ENCODE measurements at regions not wholly inside any gene's neighbourhood (a gene's known extent, or its start where the extent isn't known, plus 50 kb on each side); places are given as distances from the start of the nearest gene placed in this dataset.

DNA sequence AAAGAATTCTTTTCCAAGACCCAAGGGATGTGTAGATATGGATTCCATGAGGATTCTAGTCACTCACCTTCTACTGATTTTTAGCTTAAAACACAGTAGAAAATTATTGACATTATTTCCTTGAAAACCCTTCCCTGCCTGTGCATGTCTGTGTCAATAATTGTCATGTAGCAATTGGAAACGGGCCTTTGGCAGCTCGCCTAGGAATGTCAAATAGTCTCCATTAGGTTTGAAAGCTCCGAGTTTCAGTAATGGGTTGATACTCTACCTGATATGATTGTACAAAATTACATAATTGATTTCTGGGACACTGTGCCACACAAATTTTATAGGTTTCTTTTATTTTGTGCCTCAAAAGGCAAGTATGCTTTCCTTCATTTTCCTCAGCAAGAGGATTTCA, 515.2 kb upstream of the ARID1B start:
- DNase-seq = no peak
- H3K4me1 ChIP-seq (ENCODE audit: insufficient read depth) = no peaks in the 10 kb centered on the region
- WGBS, 2 experiments (ENCODE audit: low coverage in 1 of 2, low lambda C conversion rate in 2 of 2, missing lambda C conversion rate in 2 of 2) = 0 to 1% methylated on average over 3 of the region's 3 CpGs
- no peaks in the 10 kb centered on the region for H3K9me3 ChIP-seq (ENCODE audit: low read depth)
- H3K36me3 ChIP-seq (ENCODE audit: low read depth) = no peaks in the 10 kb centered on the region
- no peak overlapping the region for H3K4me3 ChIP-seq
- H3K9ac ChIP-seq = no peak overlapping the region
- no peaks in the 10 kb centered on the region for H3K79me2 ChIP-seq (ENCODE audit: insufficient read depth)
- no peak overlapping the region for H3K4me2 ChIP-seq (ENCODE audit: unreplicated experiment)
- no peak overlapping the region for H2AFZ ChIP-seq
- no peaks in the 10 kb centered on the region for H3K9me2 ChIP-seq (ENCODE audit: insufficient read depth)
- no peaks in the 10 kb centered on the region for H3K27me3 ChIP-seq (replicated peaks; ENCODE audit: insufficient read depth)
- no peaks in the 10 kb centered on the region for H4K20me1 ChIP-seq (ENCODE audit: insufficient read depth)
- in situ Hi-C loops (cut with MboI) = no loop called here
- no peak overlapping the region for H3K27ac ChIP-seq
- no peak for TF ChIP-seq EZH2 (IDR thresholded peaks at IDR 0.05; ENCODE audit: insufficient read depth, poor library complexity, severe bottlenecking)
- TF ChIP-seq EZH2phosphoT487 (IDR thresholded peaks at IDR 0.05; ENCODE audit: insufficient read depth, low read depth) = no peak
- no peaks in the 10 kb centered on the region for H3F3A ChIP-seq (ENCODE audit: insufficient read depth)

DNA sequence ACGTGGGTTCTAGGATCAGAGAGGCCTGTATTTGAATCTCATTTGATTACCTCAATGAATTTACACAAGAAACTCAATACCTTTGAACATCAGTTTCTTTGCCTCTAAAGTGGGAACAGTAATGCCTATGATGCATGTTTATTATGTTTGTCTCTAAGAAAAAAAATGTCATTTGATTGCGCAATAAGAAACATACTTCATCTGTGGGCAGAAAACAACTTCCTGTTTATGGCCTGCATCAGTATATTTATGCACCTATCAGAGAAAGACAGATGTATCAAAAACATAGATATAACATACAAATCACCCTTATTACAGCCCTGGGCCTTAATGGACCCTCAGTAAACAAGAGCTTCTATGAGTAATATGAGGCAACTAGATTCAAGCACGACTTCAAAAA, 516.4 kb upstream of the ARID1B start:
- H3K27ac ChIP-seq = no peak overlapping the region

DNA sequence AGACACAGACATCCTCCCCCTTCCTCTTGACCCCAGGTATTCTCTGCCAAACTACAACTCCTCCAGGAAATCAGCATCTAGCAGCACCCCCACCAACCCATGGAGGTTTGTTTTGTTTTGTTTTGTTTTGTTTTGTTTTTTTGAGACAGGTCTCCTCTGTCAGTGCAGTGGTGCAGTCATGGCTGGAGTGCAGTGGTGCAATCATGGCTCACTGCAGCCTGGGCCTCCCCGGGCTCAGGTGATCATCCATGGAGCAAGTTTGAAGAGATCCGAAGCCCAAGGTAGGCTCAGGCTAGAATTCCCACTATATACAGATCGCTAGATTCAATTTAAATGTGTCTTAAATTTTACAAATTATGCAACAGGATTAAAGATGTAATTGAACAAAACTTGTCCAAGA, 518.2 kb upstream of the ARID1B start:
- no peaks in the 10 kb centered on the region for H3K9me2 ChIP-seq (ENCODE audit: insufficient read depth)
- in situ Hi-C loops (cut with MboI) = no loop called here
- no peaks in the 10 kb centered on the region for H3K9me3 ChIP-seq (ENCODE audit: low read depth)
- no peaks in the 10 kb centered on the region for H4K20me1 ChIP-seq (ENCODE audit: insufficient read depth)
- WGBS, 2 experiments (ENCODE audit: low coverage in 1 of 2, low lambda C conversion rate in 2 of 2, missing lambda C conversion rate in 2 of 2) = 26 to 29% methylated on average over 3 of the region's 3 CpGs
- H3K27ac ChIP-seq = no peak overlapping the region
- H3K27me3 ChIP-seq (replicated peaks; ENCODE audit: insufficient read depth) = no peaks in the 10 kb centered on the region
- no peaks in the 10 kb centered on the region for H3F3A ChIP-seq (ENCODE audit: insufficient read depth)
- H3K79me2 ChIP-seq (ENCODE audit: insufficient read depth) = no peaks in the 10 kb centered on the region
- no peak overlapping the region for H3K4me2 ChIP-seq (ENCODE audit: unreplicated experiment)
- DNase-seq = no peak
- no peaks in the 10 kb centered on the region for H3K36me3 ChIP-seq (ENCODE audit: low read depth)
- TF ChIP-seq EZH2phosphoT487 (IDR thresholded peaks at IDR 0.05; ENCODE audit: insufficient read depth, low read depth) (no peak), EZH2 (IDR thresholded peaks at IDR 0.05; ENCODE audit: insufficient read depth, poor library complexity, severe bottlenecking) (no peak)
- H3K9ac ChIP-seq = no peak overlapping the region
- H3K4me1 ChIP-seq (ENCODE audit: insufficient read depth) = no peaks in the 10 kb centered on the region
- H3K4me3 ChIP-seq = no peak overlapping the region
- no peak overlapping the region for H2AFZ ChIP-seq

More for the DNA sequence above, 516.4 kb upstream of the ARID1B start:
- 46 to 56% methylated on average over 3 of the region's 3 CpGs for WGBS, 2 experiments (ENCODE audit: low coverage in 1 of 2, low lambda C conversion rate in 2 of 2, missing lambda C conversion rate in 2 of 2)
- no peak for DNase-seq
- Histone ChIP-seq H3K9ac (no peak overlapping the region), H3K27me3 (replicated peaks; ENCODE audit: insufficient read depth) (no peaks in the 10 kb centered on the region), H3K9me3 (ENCODE audit: low read depth) (no peaks in the 10 kb centered on the region), H3K9me2 (ENCODE audit: insufficient read depth) (no peaks in the 10 kb centered on the region), H3K4me1 (ENCODE audit: insufficient read depth) (no peaks in the 10 kb centered on the region), H3K4me2 (ENCODE audit: unreplicated experiment) (no peak overlapping the region), H3K36me3 (ENCODE audit: low read depth) (no peaks in the 10 kb centered on the region), H4K20me1 (ENCODE audit: insufficient read depth) (no peaks in the 10 kb centered on the region), H3K4me3 (no peak overlapping the region), H2AFZ (no peak overlapping the region), H3F3A (ENCODE audit: insufficient read depth) (no peaks in the 10 kb centered on the region), H3K79me2 (ENCODE audit: insufficient read depth) (no peaks in the 10 kb centered on the region)
- TF ChIP-seq EZH2 (IDR thresholded peaks at IDR 0.05; ENCODE audit: insufficient read depth, poor library complexity, severe bottlenecking) = no peak
- TF ChIP-seq EZH2phosphoT487 (IDR thresholded peaks at IDR 0.05; ENCODE audit: insufficient read depth, low read depth) = no peak
- in situ Hi-C loops (cut with MboI) = no loop called here

DNA sequence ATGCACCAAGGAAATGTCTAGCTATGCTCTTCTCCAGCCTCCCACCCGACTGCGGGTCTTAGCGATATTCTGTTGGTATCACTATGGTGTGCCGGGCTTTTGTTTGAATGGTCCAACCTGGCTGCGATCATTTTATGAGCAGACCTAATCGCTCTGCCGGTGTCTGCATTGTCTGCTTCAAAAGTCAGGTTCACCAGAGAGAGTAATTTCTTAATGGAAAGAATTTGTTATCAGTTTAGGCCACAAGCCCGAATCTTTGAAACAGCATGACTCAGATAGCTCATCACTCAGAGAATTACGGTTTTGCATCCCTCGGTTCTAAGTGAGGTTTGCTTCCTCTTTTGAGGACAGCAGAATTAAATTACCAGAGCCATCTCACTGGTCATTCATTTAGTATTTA, 521.0 kb upstream of the ARID1B start:
- Histone ChIP-seq H3K4me2 (ENCODE audit: unreplicated experiment) (no peak overlapping the region), H3K4me3 (no peak overlapping the region), H3K79me2 (ENCODE audit: insufficient read depth) (no peaks in the 10 kb centered on the region), H3K9me3 (ENCODE audit: low read depth) (no peaks in the 10 kb centered on the region), H3K4me1 (ENCODE audit: insufficient read depth) (no peaks in the 10 kb centered on the region), H3K27me3 (replicated peaks; ENCODE audit: insufficient read depth) (no peaks in the 10 kb centered on the region), H3K9ac (no peak overlapping the region), H3K9me2 (ENCODE audit: insufficient read depth) (no peaks in the 10 kb centered on the region), H4K20me1 (ENCODE audit: insufficient read depth) (no peaks in the 10 kb centered on the region), H3K36me3 (ENCODE audit: low read depth) (no peaks in the 10 kb centered on the region), H3K27ac (no peak overlapping the region), H2AFZ (no peak overlapping the region), H3F3A (ENCODE audit: insufficient read depth) (no peaks in the 10 kb centered on the region)
- no peak for DNase-seq
- WGBS, 2 experiments (ENCODE audit: low coverage in 1 of 2, low lambda C conversion rate in 2 of 2, missing lambda C conversion rate in 2 of 2) = 75 to 76% methylated on average over 10 of the region's 10 CpGs
- in situ Hi-C loops (cut with MboI) = no loop called here
- no peak for TF ChIP-seq EZH2phosphoT487 (IDR thresholded peaks at IDR 0.05; ENCODE audit: insufficient read depth, low read depth)
- TF ChIP-seq EZH2 (IDR thresholded peaks at IDR 0.05; ENCODE audit: insufficient read depth, poor library complexity, severe bottlenecking) = no peak

DNA sequence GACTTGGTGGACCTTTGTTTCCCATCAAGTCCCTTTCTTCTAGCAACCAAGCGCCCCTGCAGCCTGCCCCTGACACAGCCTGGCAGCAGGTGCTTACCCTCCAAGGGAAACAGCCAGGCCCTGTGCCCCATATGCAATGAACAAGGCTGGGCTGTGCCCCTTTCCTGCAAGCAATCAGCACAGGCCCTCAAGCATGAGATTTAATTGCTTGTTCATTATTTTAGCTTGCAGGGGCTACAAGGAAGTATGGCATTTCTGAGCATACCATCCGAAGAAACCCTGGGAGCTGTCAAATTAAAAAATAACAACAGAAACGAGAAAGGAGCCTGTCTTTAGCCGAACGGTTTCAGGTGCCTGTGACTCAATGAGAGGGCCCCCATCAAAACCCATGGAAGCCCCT, 522.9 kb upstream of the ARID1B start:
- DNase-seq = no peak
- WGBS, 2 experiments (ENCODE audit: low coverage in 1 of 2, low lambda C conversion rate in 2 of 2, missing lambda C conversion rate in 2 of 2) = 20 to 29% methylated on average over 5 of the region's 5 CpGs
- no peak overlapping the region for H3K9ac ChIP-seq
- no peaks in the 10 kb centered on the region for H3K36me3 ChIP-seq (ENCODE audit: low read depth)
- H3K9me3 ChIP-seq (ENCODE audit: low read depth) = no peaks in the 10 kb centered on the region
- H3F3A ChIP-seq (ENCODE audit: insufficient read depth) = no peaks in the 10 kb centered on the region
- no peaks in the 10 kb centered on the region for H3K79me2 ChIP-seq (ENCODE audit: insufficient read depth)
- no peak overlapping the region for H3K4me2 ChIP-seq (ENCODE audit: unreplicated experiment)
- in situ Hi-C loops (cut with MboI) = no loop called here
- H3K4me1 ChIP-seq (ENCODE audit: insufficient read depth) = no peaks in the 10 kb centered on the region
- no peak overlapping the region for H3K4me3 ChIP-seq
- no peak overlapping the region for H2AFZ ChIP-seq
- H4K20me1 ChIP-seq (ENCODE audit: insufficient read depth) = no peaks in the 10 kb centered on the region
- no peaks in the 10 kb centered on the region for H3K27me3 ChIP-seq (replicated peaks; ENCODE audit: insufficient read depth)
- H3K27ac ChIP-seq = no peak overlapping the region
- no peak for TF ChIP-seq EZH2 (IDR thresholded peaks at IDR 0.05; ENCODE audit: insufficient read depth, poor library complexity, severe bottlenecking)
- TF ChIP-seq EZH2phosphoT487 (IDR thresholded peaks at IDR 0.05; ENCODE audit: insufficient read depth, low read depth) = no peak
- no peaks in the 10 kb centered on the region for H3K9me2 ChIP-seq (ENCODE audit: insufficient read depth)

Measured in GM23248 (cell line).